Activated CD4-positive, alpha-beta T cell treated with anti-CD3 and anti-CD28 coated beads for 36 hours (primary cell): ENCODE measurements at regions not wholly inside any gene's neighbourhood (a gene's known extent, or its start where the extent isn't known, plus 50 kb on each side); places are given as distances from the start of the nearest gene placed in this dataset.
"Not testable (repeated sequence)": the region's sequence is repeated elsewhere in the genome, so short reads cannot be mapped to it uniquely, and the experiment has no call there.

Experiments
- ATAC-seq: fragments of 200-7000 bp; cut with Tn5 transposase; one replicate; pipeline ENCODE4 v1.10.0; 2021; ENCODE audit warnings: mild to moderate bottlenecking, moderate library complexity
- CTCF ChIA-PET: fragments of 350-600 bp; sonication (Branson Sonifier 250); formaldehyde crosslinking; loops from one replicate; lab custom pipeline; 2021; ENCODE audit warnings: antibody characterized with exemption; lab: Charles Lee
- POLR2A ChIA-PET: fragments of 350-600 bp; sonication (Branson Sonifier 250); formaldehyde crosslinking; loops from one replicate; lab custom pipeline; 2021; ENCODE audit warnings: antibody characterized with exemption, inconsistent platforms; lab: Charles Lee
- DNase-seq: peaks from one replicate; pipeline ENCODE4 v3.0.0-alpha.2; 2020
- H3K27ac Mint-ChIP-seq: one replicate; pipeline ENCODE4 v1.8.0; 2021; ENCODE audit warnings: mixed read lengths
- H3K27me3 Mint-ChIP-seq: one replicate; pipeline ENCODE4 v1.8.0; 2021; ENCODE audit warnings: mixed read lengths
- H3K36me3 Mint-ChIP-seq: one replicate; pipeline ENCODE4 v1.8.0; 2021; ENCODE audit warnings: low read depth, mixed read lengths
- H3K4me1 Mint-ChIP-seq: one replicate; pipeline ENCODE4 v1.8.0; 2021; ENCODE audit warnings: mixed read lengths
- H3K4me3 Mint-ChIP-seq: one replicate; pipeline ENCODE4 v1.8.0; 2021; ENCODE audit warnings: mild to moderate bottlenecking, moderate library complexity, mixed read lengths
- H3K9me3 Mint-ChIP-seq: one replicate; pipeline ENCODE4 v1.8.0; 2021; ENCODE audit warnings: low read depth, mixed read lengths
- intact Hi-C, 2 experiments: fragments of 100-400 bp; cut with DNase I in 1 of 2; cut with micrococcal nuclease in 1 of 2; formaldehyde crosslinking; loops; one replicate each; pipeline versions ENCODE4 v1.14.2 to v1.15.1; 2022 to 2024; cut with DNase I, micrococcal nuclease

GRCh38 chr9:97136421-97136820 is 97.5 kb upstream of the CTSV start:
- ChIA-PET CTCF (interaction anchor here (0.7 kb wide), 1 partner anchor 26 kb away, joined by 3 read pairs; no protein-coding TSS in a partner anchor), POLR2A (no interaction called here)
- no peak overlapping the region for H3K27ac Mint-ChIP-seq
- no peaks in the 10 kb centered on the region for H3K27me3 Mint-ChIP-seq
- no peaks in the 10 kb centered on the region for H3K4me1 Mint-ChIP-seq
- DNase-seq (no peak), ATAC-seq (no peak)
- H3K36me3 Mint-ChIP-seq = no peaks in the 10 kb centered on the region
- H3K4me3 Mint-ChIP-seq = no peak overlapping the region
- H3K9me3 Mint-ChIP-seq = no peaks in the 10 kb centered on the region
- intact Hi-C loops = no loop called here

DNA sequence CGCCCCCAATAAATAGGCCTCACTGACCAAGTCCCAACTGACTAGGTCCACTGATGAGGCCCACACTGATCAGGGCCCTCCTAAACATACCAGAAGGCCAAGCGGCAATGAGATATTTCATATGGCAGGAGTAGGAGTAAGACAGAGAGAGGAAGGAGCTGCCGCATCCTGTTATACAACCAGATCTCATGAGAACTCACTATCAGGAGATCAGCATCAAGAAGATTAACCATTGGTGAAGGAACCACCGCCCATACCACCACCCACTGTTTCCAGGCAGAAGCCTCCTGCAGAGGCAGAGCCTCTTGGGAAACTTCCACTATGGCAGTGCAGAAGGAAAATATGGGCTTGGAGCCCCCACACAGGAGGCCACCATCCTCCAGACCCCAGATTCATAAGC is 95.0 kb upstream of the CTSV start:
- H3K4me1 Mint-ChIP-seq, H3K9me3 Mint-ChIP-seq, ATAC-seq, H3K27ac Mint-ChIP-seq, CTCF ChIA-PET, DNase-seq, intact Hi-C loops, H3K4me3 Mint-ChIP-seq, H3K27me3 Mint-ChIP-seq, H3K36me3 Mint-ChIP-seq, POLR2A ChIA-PET: not testable (repeated sequence)

- ChIA-PET POLR2A (no interaction called here), CTCF (no interaction called here)
- ATAC-seq = no peak
- Mint-ChIP-seq H3K27me3 (no peaks in the 10 kb centered on the region), H3K9me3 (no peaks in the 10 kb centered on the region), H3K4me3 (no peak overlapping the region), H3K36me3 (no peaks in the 10 kb centered on the region), H3K4me1 (no peaks in the 10 kb centered on the region), H3K27ac (no peak overlapping the region)
- no peak for DNase-seq
- intact Hi-C loops = no loop called here
Observed at GRCh38 chr9:97132865-97133264, 93.9 kb upstream of the CTSV start.

DNA sequence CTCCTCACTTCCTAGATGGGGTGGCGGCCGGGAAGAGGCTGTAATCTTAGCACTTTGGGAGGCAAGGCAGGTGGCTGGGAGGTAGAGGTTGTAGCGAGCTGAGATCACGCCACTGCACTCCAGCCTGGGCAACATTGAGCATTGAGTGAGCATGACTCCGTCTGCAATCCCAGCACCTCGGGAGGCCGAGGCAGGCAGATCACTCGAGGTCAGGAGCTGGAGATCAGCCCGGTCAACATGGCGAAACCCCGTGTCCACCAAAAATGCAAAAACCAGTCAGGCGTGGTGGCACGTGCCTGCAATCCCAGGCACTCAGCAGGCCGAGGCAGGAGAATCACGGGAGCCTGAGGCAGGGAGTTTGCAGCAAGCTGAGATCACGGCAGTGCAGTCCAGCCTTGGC is 91.9 kb upstream of the CTSV start:
- ATAC-seq, DNase-seq, POLR2A ChIA-PET, intact Hi-C loops, H3K36me3 Mint-ChIP-seq, H3K27ac Mint-ChIP-seq, H3K27me3 Mint-ChIP-seq, H3K4me3 Mint-ChIP-seq, H3K9me3 Mint-ChIP-seq, H3K4me1 Mint-ChIP-seq, CTCF ChIA-PET: not testable (repeated sequence)

GRCh38 chr9:97130387-97130786 is 91.4 kb upstream of the CTSV start:
- POLR2A ChIA-PET, H3K4me1 Mint-ChIP-seq, intact Hi-C loops, H3K36me3 Mint-ChIP-seq, H3K27me3 Mint-ChIP-seq, H3K27ac Mint-ChIP-seq, H3K9me3 Mint-ChIP-seq, ATAC-seq, CTCF ChIA-PET, DNase-seq, H3K4me3 Mint-ChIP-seq: not testable (repeated sequence)

- POLR2A ChIA-PET = no interaction called here
- intact Hi-C loops = no loop called here
- H3K36me3 Mint-ChIP-seq = no peaks in the 10 kb centered on the region
Observed at GRCh38 chr9:97128919-97129318, 90.0 kb upstream of the CTSV start.

DNA sequence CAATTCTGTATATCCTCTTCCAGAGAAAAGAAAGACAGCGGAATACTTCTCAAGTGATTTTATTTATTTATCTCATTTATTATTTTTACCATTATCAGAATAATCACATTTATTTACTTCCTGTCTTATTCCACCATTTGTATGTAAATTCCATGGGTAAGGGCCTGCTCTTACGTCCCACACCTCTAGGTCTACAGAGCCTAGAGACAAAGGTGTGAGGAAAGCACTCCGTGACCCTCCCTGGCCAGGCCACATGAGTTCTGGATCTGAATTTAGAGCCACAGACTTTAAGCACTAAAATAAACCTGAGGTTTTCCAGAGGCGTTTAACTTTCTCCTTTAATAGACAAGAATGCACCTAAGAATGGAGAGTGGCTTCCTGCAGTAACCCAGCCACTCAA is 85.3 kb upstream of the CTSV start:
- intact Hi-C loops = no loop called here
- no peak overlapping the region for H3K4me3 Mint-ChIP-seq
- no peaks in the 10 kb centered on the region for H3K4me1 Mint-ChIP-seq
- no peak overlapping the region for H3K27ac Mint-ChIP-seq
- ChIA-PET CTCF (no interaction called here), POLR2A (no interaction called here)
- no peaks in the 10 kb centered on the region for H3K9me3 Mint-ChIP-seq
- no peak for DNase-seq
- ATAC-seq = no peak
- peaks cover 3% of the 10 kb centered on the region for H3K36me3 Mint-ChIP-seq
- no peaks in the 10 kb centered on the region for H3K27me3 Mint-ChIP-seq

More at GRCh38 chr9:97128919-97129318, 90.0 kb upstream of the CTSV start:
- Mint-ChIP-seq H3K4me1 (no peaks in the 10 kb centered on the region), H3K9me3 (no peaks in the 10 kb centered on the region), H3K4me3 (no peak overlapping the region), H3K27me3 (no peaks in the 10 kb centered on the region), H3K27ac (no peak overlapping the region)
- no peak for DNase-seq
- CTCF ChIA-PET = interaction anchor here (1.2 kb wide), 1 partner anchor 17 kb away, joined by 3 read pairs; no protein-coding TSS in a partner anchor
- ATAC-seq = no peak

DNA sequence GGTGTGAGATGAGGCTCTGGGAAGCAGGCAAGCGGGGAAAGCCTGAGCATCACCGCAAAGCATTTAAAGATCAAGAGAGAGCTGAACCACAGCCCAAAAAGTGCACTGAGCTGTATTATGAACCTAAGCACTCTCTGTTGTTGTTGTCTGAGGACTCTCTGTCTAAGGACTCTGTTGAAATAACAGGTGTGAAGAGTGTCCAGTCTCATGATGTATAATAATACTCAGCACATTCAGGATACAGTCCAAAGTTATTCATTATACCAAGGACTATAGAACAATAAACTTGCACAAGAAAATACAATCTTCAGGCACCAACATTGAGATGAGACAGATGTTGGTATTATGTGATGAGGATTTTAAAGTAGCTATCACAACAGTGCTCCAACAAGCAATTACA is 71.8 kb upstream of the CTSV start:
- no peak for DNase-seq
- no peaks in the 10 kb centered on the region for H3K36me3 Mint-ChIP-seq
- ATAC-seq = no peak
- no peaks in the 10 kb centered on the region for H3K9me3 Mint-ChIP-seq
- ChIA-PET POLR2A (no interaction called here), CTCF (interaction anchor here (0.6 to 1.7 kb wide), 2 partner anchors 26 to 254 kb away, joined by 3 to 11 read pairs; no protein-coding TSS in a partner anchor)
- no peak overlapping the region for H3K4me3 Mint-ChIP-seq
- no peak overlapping the region for H3K27ac Mint-ChIP-seq
- no peaks in the 10 kb centered on the region for H3K27me3 Mint-ChIP-seq
- no peaks in the 10 kb centered on the region for H3K4me1 Mint-ChIP-seq
- intact Hi-C loops = no loop called here

DNA sequence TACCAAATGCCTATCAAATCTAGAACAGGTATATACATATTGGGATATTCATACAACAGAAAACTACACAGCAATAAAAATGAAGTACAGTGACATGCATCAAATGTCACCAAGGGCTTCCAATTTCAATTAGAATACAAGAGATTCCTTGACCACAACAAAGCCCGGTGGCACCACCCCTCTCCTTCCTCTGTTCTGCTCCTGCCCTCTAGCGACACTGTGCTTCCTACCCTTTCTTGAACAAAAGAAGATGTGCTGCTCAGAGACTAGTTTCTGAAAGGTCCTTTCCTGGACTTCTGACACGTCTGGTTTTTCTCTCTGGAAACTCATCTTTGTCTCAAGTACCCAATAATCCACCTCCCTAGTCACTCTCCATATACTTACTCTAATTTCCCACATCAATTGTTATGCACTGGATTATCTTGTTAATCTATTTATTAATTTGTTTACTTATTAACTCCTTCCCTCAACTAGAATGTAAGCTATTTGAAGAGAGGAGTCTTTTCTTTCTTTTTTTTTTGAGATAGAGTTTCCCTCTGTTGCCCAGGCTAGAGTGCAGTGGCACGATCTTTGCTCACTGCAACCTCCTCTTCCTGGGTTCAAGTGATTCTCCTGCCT is 70.4 kb upstream of the CTSV start:
- H3K4me1 Mint-ChIP-seq = no peaks in the 10 kb centered on the region
- intact Hi-C loops = loop anchor here (1.0 kb wide), 1 partner anchor 252 kb away; no protein-coding TSS in a partner anchor
- H3K27me3 Mint-ChIP-seq = no peaks in the 10 kb centered on the region
- CTCF ChIA-PET = interaction anchor here (0.7 to 1.7 kb wide), 2 partner anchors 253 to 361 kb away, joined by 3 to 11 read pairs; no protein-coding TSS in a partner anchor
- DNase-seq (peak; percentile 70), ATAC-seq (peak; percentile 71)
- POLR2A ChIA-PET = no interaction called here
- no peaks in the 10 kb centered on the region for H3K9me3 Mint-ChIP-seq
- H3K36me3 Mint-ChIP-seq = no peaks in the 10 kb centered on the region
- no peak overlapping the region for H3K27ac Mint-ChIP-seq
- H3K4me3 Mint-ChIP-seq = no peak overlapping the region

DNA sequence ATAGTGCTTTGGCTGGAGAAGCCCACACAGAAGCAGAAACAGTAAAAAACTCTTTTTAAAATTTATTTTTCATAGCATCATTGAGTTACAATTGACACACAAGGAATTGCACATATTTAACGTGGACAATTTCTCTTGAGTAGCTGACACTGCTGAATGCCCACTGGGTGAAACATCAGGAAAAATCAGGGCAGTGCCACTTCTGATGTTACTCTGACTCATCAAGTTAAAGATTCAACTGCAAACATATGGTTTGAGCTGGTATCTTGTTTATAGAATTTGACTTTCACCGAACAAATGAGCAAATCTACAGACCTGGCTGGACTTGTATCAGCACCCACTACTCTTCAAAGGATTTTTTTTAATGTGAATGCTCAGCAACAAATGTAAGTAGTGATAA is 66.3 kb upstream of the CTSV start:
- DNase-seq, H3K27ac Mint-ChIP-seq, H3K36me3 Mint-ChIP-seq, H3K4me1 Mint-ChIP-seq, ATAC-seq, H3K9me3 Mint-ChIP-seq, intact Hi-C loops, H3K4me3 Mint-ChIP-seq, POLR2A ChIA-PET, H3K27me3 Mint-ChIP-seq: not testable (repeated sequence)
- CTCF ChIA-PET = interaction anchor here (1.1 kb wide), 1 partner anchor 249 kb away, joined by 3 read pairs; no protein-coding TSS in a partner anchor

DNA sequence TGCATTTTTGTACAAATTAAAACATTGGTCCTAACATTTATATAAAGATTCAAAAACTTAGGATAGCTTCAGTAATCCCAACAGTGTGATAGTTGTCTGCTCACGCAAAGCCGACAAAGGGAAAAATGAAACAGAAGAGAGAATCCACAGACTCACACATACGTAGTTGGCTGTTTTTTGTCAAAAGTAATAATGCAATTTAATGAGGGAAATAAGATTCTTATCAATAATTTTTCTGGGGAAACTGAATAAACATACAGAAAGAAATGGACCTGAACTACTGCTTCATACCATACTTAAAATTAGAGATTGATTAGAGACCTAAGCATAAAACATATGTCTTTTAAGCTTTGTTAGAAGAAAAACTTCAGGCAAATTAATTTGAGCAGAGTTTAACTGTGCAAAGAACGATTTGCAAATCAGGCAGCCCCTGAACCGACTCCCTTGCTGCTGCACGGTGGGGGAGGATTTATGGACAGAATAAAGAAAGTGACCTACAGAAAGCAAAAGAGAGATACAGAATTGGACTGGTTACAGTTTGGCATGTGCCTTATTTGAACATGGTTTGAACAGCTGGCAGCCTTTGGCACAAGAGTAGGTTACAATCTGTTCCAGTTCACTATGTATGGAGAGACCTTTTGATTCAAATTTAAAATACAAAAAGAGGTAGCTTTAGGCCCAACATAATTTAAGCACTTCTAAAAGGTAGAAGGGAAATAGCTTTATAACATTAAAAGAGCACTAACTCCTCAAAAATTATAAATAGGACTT is 64.9 kb upstream of the CTSV start:
- ATAC-seq, H3K4me1 Mint-ChIP-seq, H3K36me3 Mint-ChIP-seq, H3K9me3 Mint-ChIP-seq, POLR2A ChIA-PET, H3K27ac Mint-ChIP-seq, H3K4me3 Mint-ChIP-seq, intact Hi-C loops, DNase-seq, H3K27me3 Mint-ChIP-seq: not testable (repeated sequence)
- CTCF ChIA-PET = interaction anchor here (0.6 kb wide), 1 partner anchor 930 kb away, joined by 3 read pairs; no protein-coding TSS in a partner anchor

GRCh38 chr9:97099540-97099939 is 60.6 kb upstream of the CTSV start:
- H3K27ac Mint-ChIP-seq, ATAC-seq, H3K4me1 Mint-ChIP-seq, H3K4me3 Mint-ChIP-seq, intact Hi-C loops, POLR2A ChIA-PET, H3K27me3 Mint-ChIP-seq, H3K36me3 Mint-ChIP-seq, H3K9me3 Mint-ChIP-seq, DNase-seq: not testable (repeated sequence)
- CTCF ChIA-PET = interaction anchor here (0.6 kb wide), 1 partner anchor 938 kb away, joined by 3 read pairs; no protein-coding TSS in a partner anchor
